IPS-18c (cell line): ENCODE measurements at regions not wholly inside any gene's neighbourhood (a gene's known extent, or its start where the extent isn't known, plus 50 kb on each side); places are given as distances from the start of the nearest gene placed in this dataset.
"Not testable (repeated sequence)": the region's sequence is repeated elsewhere in the genome, so short reads cannot be mapped to it uniquely, and the experiment has no call there.

Source experiments
- H3K4me3 ChIP-seq: 2 replicates; pipeline ENCODE4 v1.7.0; 2013; ENCODE audit warnings: low read depth, mild to moderate bottlenecking, low read length, moderate library complexity; ENCODE audit not compliant: insufficient read depth
- H3K9me3 ChIP-seq: one replicate; pipeline ENCODE4 v1.6.1; 2013; ENCODE audit warnings: mild to moderate bottlenecking, low read length, moderate library complexity; ENCODE audit not compliant: control insufficient read depth, insufficient read depth

GRCh38 chr5:121088341-121088740 lies 624.2 kb downstream of the PRR16 start:
- H3K9me3 ChIP-seq, result peaks cover 3% of the 10 kb centered on the region
- H3K4me3 ChIP-seq, result no peak overlapping the region

GRCh38 chr5:121090822-121091221 lies 626.7 kb downstream of the PRR16 start:
- H3K4me3 ChIP-seq, result no peak overlapping the region
- H3K9me3 ChIP-seq, result peaks cover 3% of the 10 kb centered on the region

GRCh38 chr5:121100931-121101330 lies 636.8 kb downstream of the PRR16 start:
- Histone ChIP-seq H3K9me3 (no peaks in the 10 kb centered on the region), H3K4me3 (no peak overlapping the region)

GRCh38 chr5:121105921-121106320 lies 641.8 kb downstream of the PRR16 start:
- H3K4me3 ChIP-seq, result no peak overlapping the region
- no peaks in the 10 kb centered on the region for H3K9me3 ChIP-seq

- H3K9me3 ChIP-seq, H3K4me3 ChIP-seq: not testable (repeated sequence)
These were observed 642.9 kb downstream of the PRR16 start for GRCh38 chr5:121106721-121107690.

GRCh38 chr5:121108725-121109124 lies 644.6 kb downstream of the PRR16 start:
- Histone ChIP-seq H3K4me3 (no peak overlapping the region), H3K9me3 (no peaks in the 10 kb centered on the region)

- no peak overlapping the region for H3K4me3 ChIP-seq
These were observed 645.7 kb downstream of the PRR16 start for GRCh38 chr5:121109817-121110216.

GRCh38 chr5:121121786-121122185 lies 657.7 kb downstream of the PRR16 start:
- Histone ChIP-seq H3K9me3 (no peaks in the 10 kb centered on the region), H3K4me3 (no peak overlapping the region)

More at GRCh38 chr5:121109817-121110216, 645.7 kb downstream of the PRR16 start:
- no peaks in the 10 kb centered on the region for H3K9me3 ChIP-seq

- H3K9me3 ChIP-seq, result no peaks in the 10 kb centered on the region
- no peak overlapping the region for H3K4me3 ChIP-seq
These were observed 674.4 kb downstream of the PRR16 start for GRCh38 chr5:121138495-121138907.

GRCh38 chr5:121138952-121139351 lies 674.9 kb downstream of the PRR16 start:
- Histone ChIP-seq H3K9me3 (no peaks in the 10 kb centered on the region), H3K4me3 (no peak overlapping the region)

GRCh38 chr5:121144764-121145163 lies 680.7 kb downstream of the PRR16 start:
- H3K4me3 ChIP-seq, result no peak overlapping the region
- H3K9me3 ChIP-seq, result no peaks in the 10 kb centered on the region

GRCh38 chr5:121151534-121151933 lies 687.4 kb downstream of the PRR16 start:
- Histone ChIP-seq H3K9me3 (no peaks in the 10 kb centered on the region), H3K4me3 (no peak overlapping the region)

GRCh38 chr5:121152411-121152810 lies 688.3 kb downstream of the PRR16 start:
- H3K4me3 ChIP-seq, result no peak overlapping the region
- no peaks in the 10 kb centered on the region for H3K9me3 ChIP-seq

- Histone ChIP-seq H3K9me3 (no peaks in the 10 kb centered on the region), H3K4me3 (no peak overlapping the region)
These were observed 692.5 kb downstream of the PRR16 start for GRCh38 chr5:121156565-121156964.

GRCh38 chr5:121158451-121158850 lies 693.2 kb upstream of the FTMT start:
- Histone ChIP-seq H3K4me3 (no peak overlapping the region), H3K9me3 (no peaks in the 10 kb centered on the region)

- H3K4me3 ChIP-seq, result no peak overlapping the region
- H3K9me3 ChIP-seq, result no peaks in the 10 kb centered on the region
These were observed 691.1 kb upstream of the FTMT start for GRCh38 chr5:121160591-121160990.

- no peak overlapping the region for H3K4me3 ChIP-seq
These were observed 687.0 kb upstream of the FTMT start for GRCh38 chr5:121164632-121165031.

GRCh38 chr5:121171361-121171760 lies 680.3 kb upstream of the FTMT start:
- Histone ChIP-seq H3K4me3 (no peak overlapping the region), H3K9me3 (no peaks in the 10 kb centered on the region)

More at GRCh38 chr5:121164632-121165031, 687.0 kb upstream of the FTMT start:
- no peaks in the 10 kb centered on the region for H3K9me3 ChIP-seq
